CD14-positive monocyte (primary cell): ENCODE measurements at regions not wholly inside any gene's neighbourhood (a gene's known extent, or its start where the extent isn't known, plus 50 kb on each side); places are given as distances from the start of the nearest gene placed in this dataset.

Experiments used
- DNase-seq, 3 donors: peaks; one replicate each; pipeline ENCODE4 v3.0.0-alpha.2; 2011 to 2022
- H2AFZ ChIP-seq: 2 replicates; pipeline ENCODE4 v1.6.0; 2012; ENCODE audit warnings: mild to moderate bottlenecking, low read depth, low read length, inconsistent platforms; ENCODE audit not compliant: insufficient read depth, poor library complexity, severe bottlenecking
- H3K27ac ChIP-seq, 2 donors: 1 replicate in 1 of 2; 2 replicates in 1 of 2; pipeline ENCODE4 v1.5.1; 2012 to 2013; ENCODE audit warnings: low read length in 2 of 2, control low read depth in 1 of 2, inconsistent platforms in 1 of 2, low read depth in 1 of 2, mild to moderate bottlenecking in 1 of 2
- H3K27me3 ChIP-seq, 2 donors: one replicate each; pipeline versions ENCODE4 v1.6.0 to v1.6.1; 2011 to 2013; ENCODE audit warnings: low read length in 2 of 2; ENCODE audit not compliant: control insufficient read depth in 2 of 2, insufficient read depth in 2 of 2
- H3K36me3 ChIP-seq, 2 donors: replicated peaks in 1 of 2; 1 replicate in 1 of 2; 2 replicates in 1 of 2; pipeline versions ENCODE4 v1.5.1 to v1.6.1; 2012 to 2013; ENCODE audit warnings: low read length in 2 of 2, control low read depth in 1 of 2, inconsistent platforms in 1 of 2, mild to moderate bottlenecking in 1 of 2; ENCODE audit not compliant: insufficient read depth in 2 of 2, control insufficient read depth in 1 of 2
- H3K4me1 ChIP-seq, 2 donors: 1 replicate in 1 of 2; 2 replicates in 1 of 2; pipeline versions ENCODE4 v1.5.1 to v1.6.1; 2012 to 2013; ENCODE audit warnings: low read length in 2 of 2, control low read depth in 1 of 2, inconsistent platforms in 1 of 2, mild to moderate bottlenecking in 1 of 2, moderate library complexity in 1 of 2; ENCODE audit not compliant: insufficient read depth in 2 of 2, control insufficient read depth in 1 of 2
- H3K4me2 ChIP-seq: replicated peaks from 2 replicates; pipeline ENCODE3; 2012; ENCODE audit warnings: low read length, moderate library complexity, mild to moderate bottlenecking; ENCODE audit not compliant: poor library complexity, severe bottlenecking; ENCODE audit errors: extremely low read depth
- H3K4me3 ChIP-seq, 3 experiments: fragments of 200-600 bp in 1 of 3; sonication (generic) in 1 of 3; replicated peaks in 1 of 3; 1 replicate in 2 of 3; 2 replicates in 1 of 3; pipeline ENCODE4 v1.5.1; 2011 to 2013; ENCODE audit warnings: low read length in 3 of 3, mild to moderate bottlenecking in 3 of 3, control low read depth in 2 of 3, low read depth in 2 of 3, inconsistent platforms in 1 of 3, moderate library complexity in 1 of 3
- H3K79me2 ChIP-seq: 2 replicates; pipeline ENCODE4 v1.6.0; 2012; ENCODE audit warnings: mild to moderate bottlenecking, control low read depth, inconsistent platforms, low read length, moderate library complexity; ENCODE audit not compliant: insufficient read depth
- H3K9ac ChIP-seq: 2 replicates; pipeline ENCODE4 v1.6.0; 2017; ENCODE audit warnings: low read length, mild to moderate bottlenecking; ENCODE audit not compliant: insufficient read depth, poor library complexity, severe bottlenecking
- H3K9me3 ChIP-seq, 2 donors: replicated peaks in 1 of 2; 1 replicate in 1 of 2; 2 replicates in 1 of 2; pipeline versions ENCODE4 v1.5.1 to v1.6.1; 2012 to 2013; ENCODE audit warnings: low read length in 2 of 2, control low read depth in 1 of 2; ENCODE audit not compliant: control insufficient read depth in 1 of 2, insufficient read depth in 1 of 2
- H4K20me1 ChIP-seq: 2 replicates; pipeline ENCODE4 v1.6.0; 2012; ENCODE audit warnings: mild to moderate bottlenecking, low read length, control low read depth, moderate library complexity; ENCODE audit not compliant: insufficient read depth
- H3K27ac Mint-ChIP-seq, 7 donors: one replicate each; pipeline ENCODE4 v1.8.0; 2020; ENCODE audit warnings: mild to moderate bottlenecking in 7 of 7, mixed read lengths in 7 of 7, moderate library complexity in 6 of 7, inconsistent platforms in 2 of 7
- H3K27me3 Mint-ChIP-seq, 3 donors: one replicate each; pipeline ENCODE4 v1.8.0; 2021 to 2022; ENCODE audit warnings: low read depth in 3 of 3, mild to moderate bottlenecking in 3 of 3, mixed read lengths in 3 of 3, moderate library complexity in 3 of 3, inconsistent platforms in 1 of 3
- H3K36me3 Mint-ChIP-seq, 2 donors: one replicate each; pipeline ENCODE4 v1.8.0; 2020; ENCODE audit warnings: mixed read lengths in 2 of 2, inconsistent platforms in 1 of 2, mild to moderate bottlenecking in 1 of 2
- H3K4me1 Mint-ChIP-seq: one replicate; pipeline ENCODE4 v1.8.0; 2020; ENCODE audit warnings: mild to moderate bottlenecking, mixed read lengths
- H3K4me3 Mint-ChIP-seq, 2 donors: one replicate each; pipeline ENCODE4 v1.8.0; 2020; ENCODE audit warnings: mild to moderate bottlenecking in 2 of 2, mixed read lengths in 2 of 2, moderate library complexity in 1 of 2
- H3K9me3 Mint-ChIP-seq, 7 donors: one replicate each; pipeline ENCODE4 v1.8.0; 2020 to 2022; ENCODE audit warnings: mixed read lengths in 7 of 7, mild to moderate bottlenecking in 6 of 7, moderate library complexity in 6 of 7, inconsistent platforms in 2 of 7
- CTCF ChIP-seq: fragments of 200-600 bp; IDR thresholded peaks from one replicate; pipeline ENCODE4 v1.8.0; 2022; ENCODE audit warnings: antibody characterized with exemption, mild to moderate bottlenecking
- WGBS: methylation state at CpG from one replicate; pipeline ENCODE4 v1.1.5; 2013; ENCODE audit warnings: missing lambda C conversion rate; ENCODE audit not compliant: insufficient coverage; 5-methylcytosine and 5-hydroxymethylcytosine counted together
- intact Hi-C, 2 donors: fragments of 100-400 bp; cut with micrococcal nuclease; formaldehyde crosslinking; loops; one replicate each; pipeline versions ENCODE4 v1.15.0 to v1.15.1; 2023

- no peaks in the 10 kb centered on the region for H3K9me3 ChIP-seq
- H2AFZ ChIP-seq: no peak overlapping the region
- H3K4me2 ChIP-seq: no peak overlapping the region
- H3K9ac ChIP-seq: no peak overlapping the region
- no peaks in the 10 kb centered on the region for H3K36me3 ChIP-seq
- Mint-ChIP-seq H3K4me1 (no peaks in the 10 kb centered on the region), H3K27ac (no peak overlapping the region), H3K9me3 (peaks cover 0 to 1% (median 0%) of the 10 kb centered on the region in 7 donors), H3K36me3 (no peaks in the 10 kb centered on the region), H3K4me3 (no peak overlapping the region), H3K27me3 (peaks cover 0 to 2% (median 1%) of the 10 kb centered on the region in 3 donors)
- TF ChIP-seq CTCF: no peak
- H4K20me1 ChIP-seq: no peaks in the 10 kb centered on the region
- H3K27me3 ChIP-seq: no peaks in the 10 kb centered on the region
- no peak overlapping the region for H3K27ac ChIP-seq
- no peak for DNase-seq
- H3K4me1 ChIP-seq: no peaks in the 10 kb centered on the region
- H3K4me3 ChIP-seq: no peak overlapping the region
- H3K79me2 ChIP-seq: no peaks in the 10 kb centered on the region
- 100% methylated on average over 1 of the region's 11 CpGs for WGBS
- intact Hi-C loops: no loop called here
Observed at GRCh38 chr2:16104949-16105668, 164.8 kb downstream of the MYCN start.

- no peak for TF ChIP-seq CTCF
- Histone ChIP-seq H3K9ac (no peak overlapping the region), H4K20me1 (no peaks in the 10 kb centered on the region), H3K27me3 (no peaks in the 10 kb centered on the region), H3K36me3 (no peaks in the 10 kb centered on the region), H3K4me3 (no peak overlapping the region), H3K27ac (no peak overlapping the region), H3K4me1 (no peaks in the 10 kb centered on the region), H3K79me2 (no peaks in the 10 kb centered on the region), H2AFZ (no peak overlapping the region), H3K4me2 (no peak overlapping the region), H3K9me3 (no peaks in the 10 kb centered on the region)
- no peak overlapping the region for H3K4me3 Mint-ChIP-seq
- intact Hi-C loops: no loop called here
- no peaks in the 10 kb centered on the region for H3K4me1 Mint-ChIP-seq
- no peak overlapping the region for H3K27ac Mint-ChIP-seq
- H3K9me3 Mint-ChIP-seq: peaks cover 0 to 1% (median 0%) of the 10 kb centered on the region in 7 donors
- H3K27me3 Mint-ChIP-seq: peaks cover 1 to 2% (median 2%) of the 10 kb centered on the region in 3 donors
- no peaks in the 10 kb centered on the region for H3K36me3 Mint-ChIP-seq
- WGBS: 100% methylated on average over 1 of the region's 6 CpGs
- no peak for DNase-seq
Observed at GRCh38 chr2:16104315-16104948, 164.1 kb downstream of the MYCN start.
